Activated CD4-positive, alpha-beta T cell treated with anti-CD3 and anti-CD28 coated beads for 36 hours (primary cell): ENCODE measurements at regions not wholly inside any gene's neighbourhood (a gene's known extent, or its start where the extent isn't known, plus 50 kb on each side); places are given as distances from the start of the nearest gene placed in this dataset.
"Not testable (repeated sequence)": the region's sequence is repeated elsewhere in the genome, so short reads cannot be mapped to it uniquely, and the experiment has no call there.

Source experiments
- ATAC-seq: fragments of 200-7000 bp; cut with Tn5 transposase; one replicate; pipeline ENCODE4 v1.10.0; 2021; ENCODE audit warnings: mild to moderate bottlenecking, moderate library complexity
- CTCF ChIA-PET: fragments of 350-600 bp; sonication (Branson Sonifier 250); formaldehyde crosslinking; loops from one replicate; lab custom pipeline; 2021; ENCODE audit warnings: antibody characterized with exemption; lab: Charles Lee
- POLR2A ChIA-PET: fragments of 350-600 bp; sonication (Branson Sonifier 250); formaldehyde crosslinking; loops from one replicate; lab custom pipeline; 2021; ENCODE audit warnings: antibody characterized with exemption, inconsistent platforms; lab: Charles Lee
- DNase-seq: peaks from one replicate; pipeline ENCODE4 v3.0.0-alpha.2; 2020
- H3K27ac Mint-ChIP-seq: one replicate; pipeline ENCODE4 v1.8.0; 2021; ENCODE audit warnings: mixed read lengths
- H3K27me3 Mint-ChIP-seq: one replicate; pipeline ENCODE4 v1.8.0; 2021; ENCODE audit warnings: mixed read lengths
- H3K36me3 Mint-ChIP-seq: one replicate; pipeline ENCODE4 v1.8.0; 2021; ENCODE audit warnings: low read depth, mixed read lengths
- H3K4me1 Mint-ChIP-seq: one replicate; pipeline ENCODE4 v1.8.0; 2021; ENCODE audit warnings: mixed read lengths
- H3K4me3 Mint-ChIP-seq: one replicate; pipeline ENCODE4 v1.8.0; 2021; ENCODE audit warnings: mild to moderate bottlenecking, moderate library complexity, mixed read lengths
- H3K9me3 Mint-ChIP-seq: one replicate; pipeline ENCODE4 v1.8.0; 2021; ENCODE audit warnings: low read depth, mixed read lengths
- intact Hi-C, 2 experiments: fragments of 100-400 bp; cut with DNase I in 1 of 2; cut with micrococcal nuclease in 1 of 2; formaldehyde crosslinking; loops; one replicate each; pipeline versions ENCODE4 v1.14.2 to v1.15.1; 2022 to 2024; cut with DNase I, micrococcal nuclease

DNA sequence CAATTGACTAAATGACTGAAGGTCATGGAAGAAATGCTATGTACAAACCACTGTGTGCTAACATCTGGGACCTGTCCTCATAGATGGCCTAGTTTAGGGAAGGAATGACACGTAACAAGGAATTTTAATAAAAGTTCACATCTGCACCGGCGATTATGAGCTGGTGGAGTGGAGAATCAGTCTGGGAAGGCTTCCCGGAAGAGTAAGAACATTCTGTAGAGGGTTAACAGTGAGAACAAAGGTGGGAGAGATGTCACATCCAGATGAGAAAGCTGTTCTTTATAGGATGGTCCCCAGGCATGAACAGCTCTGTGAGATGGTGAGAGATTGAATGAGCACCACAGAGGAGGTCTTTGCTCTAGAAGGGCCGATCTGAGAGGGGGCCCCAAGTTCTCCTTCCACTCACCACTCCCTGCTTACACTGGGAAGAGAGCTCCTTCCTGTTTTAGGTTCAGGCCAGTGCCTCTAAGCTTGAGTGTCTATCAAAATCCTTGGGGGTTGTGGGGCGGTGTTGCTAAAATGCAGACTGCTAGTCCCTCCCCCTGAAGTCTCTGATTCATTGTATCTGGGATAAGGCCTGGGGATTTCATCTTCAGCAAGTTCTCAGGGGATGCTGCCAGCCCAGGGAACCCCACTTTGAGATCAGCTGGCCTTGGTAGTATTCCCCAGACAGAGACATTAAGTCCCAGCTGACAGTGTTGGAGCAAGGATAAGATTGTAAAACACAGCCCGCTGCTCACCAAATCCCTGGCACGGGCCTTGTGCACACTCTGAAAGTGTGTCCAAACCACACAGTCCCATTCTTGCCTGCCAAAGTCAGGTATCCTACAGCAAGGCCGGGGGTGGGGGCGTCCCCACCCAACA lies 294.7 kb upstream of the MAF start:
- Mint-ChIP-seq H3K4me1 (no peaks in the 10 kb centered on the region), H3K9me3 (no peaks in the 10 kb centered on the region), H3K27me3 (no peaks in the 10 kb centered on the region), H3K4me3 (no peak overlapping the region), H3K36me3 (no peaks in the 10 kb centered on the region), H3K27ac (no peak overlapping the region)
- intact Hi-C loops = no loop called here
- CTCF ChIA-PET = interaction anchor here (0.7 kb wide), 1 partner anchor 673 kb away, joined by 3 read pairs; no protein-coding TSS in a partner anchor
- ATAC-seq (no peak), DNase-seq (no peak)
- POLR2A ChIA-PET = no interaction called here

GRCh38 chr16:79893445-79893844 lies 292.9 kb upstream of the MAF start:
- no peak for ATAC-seq
- no peaks in the 10 kb centered on the region for H3K9me3 Mint-ChIP-seq
- intact Hi-C loops = no loop called here
- ChIA-PET POLR2A (no interaction called here), CTCF (no interaction called here)
- H3K36me3 Mint-ChIP-seq = no peaks in the 10 kb centered on the region
- no peak for DNase-seq
- H3K4me3 Mint-ChIP-seq = no peak overlapping the region
- H3K4me1 Mint-ChIP-seq = no peaks in the 10 kb centered on the region
- no peak overlapping the region for H3K27ac Mint-ChIP-seq
- no peaks in the 10 kb centered on the region for H3K27me3 Mint-ChIP-seq

GRCh38 chr16:79892278-79892677 lies 291.7 kb upstream of the MAF start:
- no peak for ATAC-seq
- no peak overlapping the region for H3K4me3 Mint-ChIP-seq
- DNase-seq = no peak
- POLR2A ChIA-PET = interaction anchor here (0.7 kb wide), 1 partner anchor 114 kb away, joined by 3 read pairs; no protein-coding TSS in a partner anchor
- H3K36me3 Mint-ChIP-seq = no peaks in the 10 kb centered on the region
- H3K4me1 Mint-ChIP-seq = no peaks in the 10 kb centered on the region
- intact Hi-C loops = no loop called here
- CTCF ChIA-PET = no interaction called here
- H3K27ac Mint-ChIP-seq = no peak overlapping the region
- H3K9me3 Mint-ChIP-seq = no peaks in the 10 kb centered on the region
- no peaks in the 10 kb centered on the region for H3K27me3 Mint-ChIP-seq

- Mint-ChIP-seq H3K27ac (no peak overlapping the region), H3K9me3 (no peaks in the 10 kb centered on the region), H3K4me1 (no peaks in the 10 kb centered on the region), H3K4me3 (no peak overlapping the region), H3K27me3 (no peaks in the 10 kb centered on the region), H3K36me3 (no peaks in the 10 kb centered on the region)
- ATAC-seq (no peak), DNase-seq (no peak)
- intact Hi-C loops = no loop called here
- POLR2A ChIA-PET = interaction anchor here (0.7 kb wide), 1 partner anchor 115 kb away, joined by 3 read pairs; no protein-coding TSS in a partner anchor
- CTCF ChIA-PET = no interaction called here
These were observed 290.9 kb upstream of the MAF start for GRCh38 chr16:79891458-79891857.

DNA sequence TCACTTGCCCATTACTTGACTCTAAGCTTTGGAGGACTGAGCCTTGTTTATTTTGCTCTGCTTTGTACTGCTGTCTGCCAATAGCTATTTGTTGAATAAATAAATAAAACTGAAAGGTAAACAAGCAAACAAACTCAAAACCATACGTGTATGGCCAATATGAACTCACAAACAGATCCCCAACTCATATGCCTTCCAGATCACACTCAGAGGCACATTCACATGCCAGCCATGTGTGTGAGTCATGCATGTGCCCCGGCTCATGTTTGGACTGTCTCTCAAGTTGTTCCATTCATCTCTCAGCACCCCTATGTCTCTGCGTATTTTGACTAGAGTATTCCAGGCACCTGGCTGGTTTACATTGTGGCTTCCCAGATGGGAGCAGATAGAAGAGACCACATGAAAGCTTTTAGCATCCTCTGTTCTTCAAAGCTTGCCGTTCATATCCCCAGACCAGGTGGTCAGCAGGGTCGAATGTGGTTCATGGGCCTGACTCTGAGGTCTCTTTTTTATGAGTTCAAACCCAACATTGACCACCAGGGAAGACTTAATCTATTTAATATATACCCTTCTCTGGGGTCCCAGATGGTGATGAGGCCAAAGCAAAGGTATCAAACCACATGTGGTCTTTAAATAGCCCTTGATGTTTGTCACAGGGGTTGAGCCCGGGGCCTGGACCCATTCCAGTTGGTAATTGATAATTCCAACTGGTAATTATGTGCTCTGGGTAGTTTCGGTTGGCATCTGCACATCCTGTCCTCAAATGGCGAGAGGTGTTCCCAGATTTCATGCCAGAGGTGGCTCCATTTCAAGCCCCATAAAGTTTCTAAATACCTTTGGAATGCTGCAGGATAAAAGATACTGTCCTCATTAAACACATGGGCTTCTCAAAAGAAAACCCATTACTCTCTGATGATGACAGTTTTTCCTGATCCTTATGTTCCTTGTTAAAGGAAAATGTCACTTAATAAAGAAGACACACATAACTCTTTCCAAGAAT lies 287.3 kb upstream of the MAF start:
- intact Hi-C loops = no loop called here
- no peaks in the 10 kb centered on the region for H3K9me3 Mint-ChIP-seq
- no peak overlapping the region for H3K27ac Mint-ChIP-seq
- H3K4me3 Mint-ChIP-seq = no peak overlapping the region
- no peak for DNase-seq
- H3K27me3 Mint-ChIP-seq = no peaks in the 10 kb centered on the region
- ChIA-PET CTCF (no interaction called here), POLR2A (no interaction called here)
- H3K36me3 Mint-ChIP-seq = no peaks in the 10 kb centered on the region
- no peak for ATAC-seq
- no peaks in the 10 kb centered on the region for H3K4me1 Mint-ChIP-seq

- Mint-ChIP-seq H3K9me3 (no peaks in the 10 kb centered on the region), H3K4me3 (no peak overlapping the region), H3K36me3 (no peaks in the 10 kb centered on the region), H3K27me3 (no peaks in the 10 kb centered on the region), H3K4me1 (no peaks in the 10 kb centered on the region), H3K27ac (no peak overlapping the region)
- DNase-seq = no peak
- POLR2A ChIA-PET = no interaction called here
- CTCF ChIA-PET = no interaction called here
- intact Hi-C loops = no loop called here
- no peak for ATAC-seq
These were observed 284.8 kb upstream of the MAF start for GRCh38 chr16:79885320-79885719.

DNA sequence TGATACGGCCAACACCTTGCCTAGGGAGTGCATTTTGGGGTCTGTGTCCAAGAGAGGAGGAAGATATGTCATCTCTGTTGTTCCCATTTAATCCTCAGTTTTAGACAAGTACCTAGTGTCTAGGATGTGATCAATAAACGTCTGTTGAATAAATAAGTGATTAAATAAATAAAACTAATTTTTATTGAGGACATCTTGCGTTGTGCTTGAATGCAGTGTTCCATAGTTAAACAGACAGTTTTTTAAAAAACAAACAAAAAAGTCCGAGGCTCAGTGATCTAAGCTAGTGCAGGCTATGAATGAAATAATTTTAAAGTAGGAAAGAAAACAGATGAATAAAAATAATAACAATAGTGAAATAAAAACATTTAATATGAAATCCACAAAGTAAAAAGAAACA lies 283.0 kb upstream of the MAF start:
- intact Hi-C loops = no loop called here
- H3K4me1 Mint-ChIP-seq = no peaks in the 10 kb centered on the region
- H3K36me3 Mint-ChIP-seq = no peaks in the 10 kb centered on the region
- ChIA-PET CTCF (no interaction called here), POLR2A (no interaction called here)
- H3K9me3 Mint-ChIP-seq = no peaks in the 10 kb centered on the region
- ATAC-seq = no peak
- H3K27ac Mint-ChIP-seq = no peak overlapping the region
- H3K4me3 Mint-ChIP-seq = no peak overlapping the region
- no peak for DNase-seq
- peaks cover 2% of the 10 kb centered on the region for H3K27me3 Mint-ChIP-seq

- POLR2A ChIA-PET = no interaction called here
These were observed 281.9 kb upstream of the MAF start for GRCh38 chr16:79882340-79883005.

GRCh38 chr16:79881107-79881506 lies 280.6 kb upstream of the MAF start:
- H3K9me3 Mint-ChIP-seq, CTCF ChIA-PET, intact Hi-C loops, H3K27ac Mint-ChIP-seq, H3K36me3 Mint-ChIP-seq, ATAC-seq, POLR2A ChIA-PET, DNase-seq, H3K4me3 Mint-ChIP-seq, H3K4me1 Mint-ChIP-seq, H3K27me3 Mint-ChIP-seq: not testable (repeated sequence)

More at GRCh38 chr16:79882340-79883005, 281.9 kb upstream of the MAF start:
- DNase-seq (no peak), ATAC-seq (no peak)
- Mint-ChIP-seq H3K27ac (no peak overlapping the region), H3K27me3 (peaks cover 5% of the 10 kb centered on the region), H3K9me3 (no peaks in the 10 kb centered on the region), H3K36me3 (no peaks in the 10 kb centered on the region), H3K4me3 (no peak overlapping the region), H3K4me1 (no peaks in the 10 kb centered on the region)
- intact Hi-C loops = no loop called here
- CTCF ChIA-PET = no interaction called here

GRCh38 chr16:79876332-79876730 lies 275.8 kb upstream of the MAF start:
- POLR2A ChIA-PET = no interaction called here
- no peaks in the 10 kb centered on the region for H3K36me3 Mint-ChIP-seq
- no peaks in the 10 kb centered on the region for H3K4me1 Mint-ChIP-seq
- no peaks in the 10 kb centered on the region for H3K9me3 Mint-ChIP-seq
- no peak for ATAC-seq
- peaks cover 5% of the 10 kb centered on the region for H3K27me3 Mint-ChIP-seq
- DNase-seq = no peak
- CTCF ChIA-PET = no interaction called here
- intact Hi-C loops = no loop called here
- H3K4me3 Mint-ChIP-seq = no peak overlapping the region
- no peak overlapping the region for H3K27ac Mint-ChIP-seq

DNA sequence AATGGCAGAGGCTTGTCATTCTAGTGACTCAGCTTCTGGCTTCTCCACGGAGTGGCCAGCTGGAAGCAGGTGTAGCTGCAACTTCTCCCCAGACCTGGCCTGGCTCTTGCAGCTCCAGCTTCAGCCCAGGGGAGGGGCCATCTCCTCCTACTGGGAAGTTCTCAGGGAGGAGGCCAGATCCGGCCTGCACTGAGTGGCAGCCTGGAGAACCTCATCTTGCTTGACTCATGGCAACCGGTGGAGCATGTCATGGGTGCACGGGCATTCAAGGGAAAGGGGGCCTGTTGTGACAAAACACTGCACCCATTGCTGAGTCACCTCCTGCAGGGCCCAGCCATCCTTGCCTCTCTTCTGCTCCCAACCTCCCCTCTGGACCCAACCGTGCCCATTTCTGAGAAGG lies 273.9 kb upstream of the MAF start:
- intact Hi-C loops = no loop called here
- POLR2A ChIA-PET = no interaction called here
- no peak overlapping the region for H3K4me3 Mint-ChIP-seq
- ATAC-seq (no peak), DNase-seq (no peak)
- CTCF ChIA-PET = interaction anchor here (0.6 kb wide), 1 partner anchor 51 kb away, joined by 3 read pairs; no protein-coding TSS in a partner anchor
- H3K27me3 Mint-ChIP-seq = peaks cover 5% of the 10 kb centered on the region
- H3K36me3 Mint-ChIP-seq = no peaks in the 10 kb centered on the region
- H3K4me1 Mint-ChIP-seq = no peaks in the 10 kb centered on the region
- H3K9me3 Mint-ChIP-seq = no peaks in the 10 kb centered on the region
- no peak overlapping the region for H3K27ac Mint-ChIP-seq
